ENCODE measurements at regions not wholly inside any gene's neighbourhood (a gene's known extent, or its start where the extent isn't known, plus 50 kb on each side); places are given as distances from the start of the nearest gene placed in this dataset.

- no peak for DNase-seq
Measured at GRCh38 chr1:208523007-208523406, 278.8 kb upstream of the PLXNA2 start.

GRCh38 chr1:208524376-208524775 is 280.2 kb upstream of the PLXNA2 start:
- DNase-seq: no peak

- DNase-seq: no peak
Measured at GRCh38 chr1:208524925-208525324, 280.7 kb upstream of the PLXNA2 start.

GRCh38 chr1:208525417-208525816 is 281.2 kb upstream of the PLXNA2 start:
- no peak for DNase-seq

GRCh38 chr1:208526613-208527125 is 282.5 kb upstream of the PLXNA2 start:
- DNase-seq: no peak

GRCh38 chr1:208527156-208527555 is 283.0 kb upstream of the PLXNA2 start:
- no peak for DNase-seq

GRCh38 chr1:208528578-208529240 is 284.5 kb upstream of the PLXNA2 start:
- DNase-seq: no peak

- DNase-seq: no peak
Measured at GRCh38 chr1:208531003-208531750, 287.0 kb upstream of the PLXNA2 start.

GRCh38 chr1:208533746-208534598 is 289.8 kb upstream of the PLXNA2 start:
- no peak for DNase-seq

GRCh38 chr1:208534599-208534897 is 290.4 kb upstream of the PLXNA2 start:
- DNase-seq: no peak

GRCh38 chr1:208534979-208535378 is 290.8 kb upstream of the PLXNA2 start:
- no peak for DNase-seq

GRCh38 chr1:208535511-208535910 is 291.3 kb upstream of the PLXNA2 start:
- DNase-seq: no peak

GRCh38 chr1:208536212-208536611 is 292.0 kb upstream of the PLXNA2 start:
- no peak for DNase-seq

- no peak for DNase-seq
Measured at GRCh38 chr1:208537198-208537597, 293.0 kb upstream of the PLXNA2 start.

GRCh38 chr1:208538078-208538477 is 293.9 kb upstream of the PLXNA2 start:
- no peak for DNase-seq

- DNase-seq: no peak
Measured at GRCh38 chr1:208538587-208538986, 294.4 kb upstream of the PLXNA2 start.

GRCh38 chr1:208540724-208541123 is 296.5 kb upstream of the PLXNA2 start:
- no peak for DNase-seq

- DNase-seq: no peak
Measured at GRCh38 chr1:208541225-208541855, 297.2 kb upstream of the PLXNA2 start.

GRCh38 chr1:208542309-208542708 is 298.1 kb upstream of the PLXNA2 start:
- DNase-seq: no peak

- no peak for DNase-seq
Measured at GRCh38 chr1:208544053-208544452, 299.9 kb upstream of the PLXNA2 start.

GRCh38 chr1:208544794-208545193 is 300.6 kb upstream of the PLXNA2 start:
- DNase-seq: no peak

- no peak for DNase-seq
Measured at GRCh38 chr1:208551024-208551423, 306.8 kb upstream of the PLXNA2 start.

- no peak for DNase-seq
Measured at GRCh38 chr1:208551633-208552320, 307.6 kb upstream of the PLXNA2 start.

Measured in SHP77 treated with DMSO at 0.1 percent for 48 hours (cell line).